HFFc6 (cell line): ENCODE measurements at regions not wholly inside any gene's neighbourhood (a gene's known extent, or its start where the extent isn't known, plus 50 kb on each side); places are given as distances from the start of the nearest gene placed in this dataset.

Source experiments
- DNase-seq: peaks from one replicate; pipeline ENCODE4 v3.0.0-alpha.2; 2018
- H3K27ac Mint-ChIP-seq: 2 replicates; pipeline ENCODE4 v1.8.0; 2020; ENCODE audit warnings: mild to moderate bottlenecking, mixed read lengths
- H3K27me3 Mint-ChIP-seq: 2 replicates; pipeline ENCODE4 v1.8.0; 2021; ENCODE audit warnings: mild to moderate bottlenecking, moderate library complexity, mixed read lengths; ENCODE audit not compliant: insufficient read depth
- H3K36me3 Mint-ChIP-seq: 2 replicates; pipeline ENCODE4 v1.8.0; 2021; ENCODE audit warnings: low read depth, mixed read lengths
- H3K4me1 Mint-ChIP-seq: 2 replicates; pipeline ENCODE4 v1.8.0; 2020; ENCODE audit warnings: low read depth, mixed read lengths
- H3K4me3 Mint-ChIP-seq: 2 replicates; pipeline ENCODE4 v1.8.0; 2020; ENCODE audit warnings: mild to moderate bottlenecking, moderate library complexity, mixed read lengths
- H3K9me3 Mint-ChIP-seq: 2 replicates; pipeline ENCODE4 v1.8.0; 2020; ENCODE audit warnings: mild to moderate bottlenecking, mixed read lengths
- TF ChIP-seq, protein P1 (sequence below): fragments of 200-600 bp; sonication (generic); IDR thresholded peaks from 2 replicates; pipeline ENCODE4 v1.5.0; 2021; ENCODE audit warnings: antibody characterized with exemption, mild to moderate bottlenecking

DNA sequence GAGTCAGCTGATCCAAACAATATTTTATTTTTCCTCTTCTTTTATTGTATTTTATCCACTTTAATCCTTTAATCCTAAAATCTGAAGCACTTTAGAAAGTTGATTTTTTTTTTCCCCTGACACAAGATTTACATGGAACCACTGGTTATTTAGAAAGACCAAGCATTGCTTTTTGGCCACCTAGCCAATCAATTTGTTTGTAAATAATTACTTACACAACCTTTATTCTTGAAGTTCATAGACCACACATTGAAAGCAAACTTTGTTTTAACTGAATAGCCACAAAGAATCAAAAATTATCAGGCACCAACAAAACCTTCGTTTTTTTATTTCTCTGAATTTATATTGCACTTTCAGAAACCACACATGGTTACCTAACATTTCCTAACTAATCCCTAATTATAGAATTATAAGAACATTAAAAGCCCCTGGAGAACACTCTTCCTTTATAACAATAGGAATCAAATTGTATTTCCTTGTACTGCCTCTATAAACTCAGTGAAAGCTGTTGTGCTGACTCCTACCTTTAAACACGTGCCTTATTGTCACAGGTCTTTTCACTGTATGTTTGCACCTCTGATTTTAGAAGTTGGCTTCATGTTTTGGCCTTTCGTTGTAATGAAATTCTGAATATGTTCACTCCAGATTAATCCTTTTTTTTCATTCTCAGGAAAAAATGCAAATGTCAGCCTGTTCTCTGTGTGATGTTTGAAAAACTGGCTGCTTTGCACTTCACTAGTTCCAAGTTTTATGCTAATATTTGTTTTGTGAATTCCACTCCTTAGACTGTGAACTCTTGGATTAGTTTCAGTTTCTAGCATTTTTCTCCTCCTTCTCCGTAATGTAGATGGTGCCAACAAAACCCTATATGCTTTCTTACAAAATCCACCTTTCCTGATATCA lies 1511.9 kb downstream of the REEP3 start:
- Mint-ChIP-seq H3K27ac (no peak overlapping the region), H3K36me3 (no peaks in the 10 kb centered on the region; the same call in 1 of the 2 replicates), H3K4me1 (no peaks in the 10 kb centered on the region), H3K4me3 (no peak overlapping the region), H3K9me3 (peaks cover 32% of the 10 kb centered on the region), H3K27me3 (no peaks in the 10 kb centered on the region)
- no peak for DNase-seq
- TF ChIP-seq, protein P1, sequence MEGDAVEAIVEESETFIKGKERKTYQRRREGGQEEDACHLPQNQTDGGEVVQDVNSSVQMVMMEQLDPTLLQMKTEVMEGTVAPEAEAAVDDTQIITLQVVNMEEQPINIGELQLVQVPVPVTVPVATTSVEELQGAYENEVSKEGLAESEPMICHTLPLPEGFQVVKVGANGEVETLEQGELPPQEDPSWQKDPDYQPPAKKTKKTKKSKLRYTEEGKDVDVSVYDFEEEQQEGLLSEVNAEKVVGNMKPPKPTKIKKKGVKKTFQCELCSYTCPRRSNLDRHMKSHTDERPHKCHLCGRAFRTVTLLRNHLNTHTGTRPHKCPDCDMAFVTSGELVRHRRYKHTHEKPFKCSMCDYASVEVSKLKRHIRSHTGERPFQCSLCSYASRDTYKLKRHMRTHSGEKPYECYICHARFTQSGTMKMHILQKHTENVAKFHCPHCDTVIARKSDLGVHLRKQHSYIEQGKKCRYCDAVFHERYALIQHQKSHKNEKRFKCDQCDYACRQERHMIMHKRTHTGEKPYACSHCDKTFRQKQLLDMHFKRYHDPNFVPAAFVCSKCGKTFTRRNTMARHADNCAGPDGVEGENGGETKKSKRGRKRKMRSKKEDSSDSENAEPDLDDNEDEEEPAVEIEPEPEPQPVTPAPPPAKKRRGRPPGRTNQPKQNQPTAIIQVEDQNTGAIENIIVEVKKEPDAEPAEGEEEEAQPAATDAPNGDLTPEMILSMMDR = no peak

GRCh38 chr10:65033957-65034356 lies 1512.8 kb downstream of the REEP3 start:
- DNase-seq = no peak
- TF ChIP-seq, protein P1 = no peak
- Mint-ChIP-seq H3K9me3 (peaks cover 29% of the 10 kb centered on the region), H3K4me3 (no peak overlapping the region), H3K27me3 (no peaks in the 10 kb centered on the region), H3K27ac (no peak overlapping the region), H3K36me3 (no peaks in the 10 kb centered on the region; the same call in 1 of the 2 replicates), H3K4me1 (no peaks in the 10 kb centered on the region)

GRCh38 chr10:65040796-65041195 lies 1519.6 kb downstream of the REEP3 start:
- Mint-ChIP-seq H3K9me3 (peaks cover 35% of the 10 kb centered on the region), H3K27ac (no peak overlapping the region), H3K36me3 (no peaks in the 10 kb centered on the region; the same call in 1 of the 2 replicates), H3K4me3 (no peak overlapping the region), H3K27me3 (no peaks in the 10 kb centered on the region), H3K4me1 (no peaks in the 10 kb centered on the region)
- TF ChIP-seq, protein P1 = no peak
- no peak for DNase-seq

DNA sequence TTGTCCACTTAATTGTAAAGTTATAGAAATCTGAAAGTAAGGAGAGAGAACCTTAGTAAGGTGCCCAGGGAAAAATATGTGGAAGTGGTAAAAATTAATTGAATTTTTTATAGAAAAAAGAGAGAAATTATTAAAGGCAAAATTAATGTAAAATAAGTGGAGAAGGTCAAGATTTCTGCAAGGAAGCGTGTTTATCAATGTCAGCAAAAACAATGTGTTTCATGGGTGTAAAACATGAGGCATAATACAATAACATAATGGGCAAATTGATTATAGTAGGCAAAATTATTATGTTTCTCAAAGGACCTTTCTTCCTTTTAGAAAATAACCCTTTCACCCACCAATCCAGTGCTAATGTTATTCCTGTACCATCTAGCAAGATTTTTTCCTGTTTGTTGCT lies 1520.1 kb downstream of the REEP3 start:
- Mint-ChIP-seq H3K27ac (no peak overlapping the region), H3K9me3 (peaks cover 36% of the 10 kb centered on the region), H3K4me3 (no peak overlapping the region), H3K36me3 (no peaks in the 10 kb centered on the region), H3K4me1 (no peaks in the 10 kb centered on the region), H3K27me3 (no peaks in the 10 kb centered on the region)
- DNase-seq = no peak
- TF ChIP-seq, protein P1 = no peak

GRCh38 chr10:65042496-65042895 lies 1521.3 kb downstream of the REEP3 start:
- no peak overlapping the region for H3K4me3 Mint-ChIP-seq
- no peak overlapping the region for H3K27ac Mint-ChIP-seq
- DNase-seq = no peak
- H3K4me1 Mint-ChIP-seq = no peaks in the 10 kb centered on the region
- TF ChIP-seq, protein P1 = no peak
- H3K27me3 Mint-ChIP-seq = no peaks in the 10 kb centered on the region; the same call in 1 of the 2 replicates
- H3K9me3 Mint-ChIP-seq = peaks cover 45% of the 10 kb centered on the region
- H3K36me3 Mint-ChIP-seq = no peaks in the 10 kb centered on the region
